Activated B cell treated with CpG ODN at 0.5 μM for 24 hours (primary cell): ENCODE measurements at regions not wholly inside any gene's neighbourhood (a gene's known extent, or its start where the extent isn't known, plus 50 kb on each side); places are given as distances from the start of the nearest gene placed in this dataset.
"Not testable (repeated sequence)": the region's sequence is repeated elsewhere in the genome, so short reads cannot be mapped to it uniquely, and the experiment has no call there.

Experiments used
- ATAC-seq: fragments of 200-7000 bp; cut with Tn5 transposase; one replicate; pipeline ENCODE4 v1.10.0; 2021; ENCODE audit warnings: low read depth, mild to moderate bottlenecking, moderate library complexity
- CTCF ChIA-PET: fragments of 350-600 bp; sonication (Branson Sonifier 250); formaldehyde crosslinking; loops from one replicate; lab custom pipeline; 2021; ENCODE audit warnings: antibody characterized with exemption; lab: Charles Lee
- POLR2A ChIA-PET: fragments of 350-600 bp; sonication (Branson Sonifier 250); formaldehyde crosslinking; loops from one replicate; lab custom pipeline; 2021; ENCODE audit warnings: antibody characterized with exemption; lab: Charles Lee
- DNase-seq: peaks from one replicate; pipeline ENCODE4 v3.0.0; 2022
- H3K27ac Mint-ChIP-seq: one replicate; pipeline ENCODE4 v1.8.0; 2020; ENCODE audit warnings: mixed read lengths
- H3K27me3 Mint-ChIP-seq: one replicate; pipeline ENCODE4 v1.8.0; 2021; ENCODE audit warnings: mixed read lengths
- H3K36me3 Mint-ChIP-seq: one replicate; pipeline ENCODE4 v1.8.0; 2021; ENCODE audit warnings: low read depth, mixed read lengths
- H3K4me1 Mint-ChIP-seq: one replicate; pipeline ENCODE4 v1.8.0; 2021; ENCODE audit warnings: mixed read lengths
- H3K4me3 Mint-ChIP-seq: one replicate; pipeline ENCODE4 v1.8.0; 2020; ENCODE audit warnings: mild to moderate bottlenecking, mixed read lengths
- H3K9me3 Mint-ChIP-seq: one replicate; pipeline ENCODE4 v1.8.0; 2020; ENCODE audit warnings: mixed read lengths
- intact Hi-C: fragments of 100-400 bp; cut with micrococcal nuclease; formaldehyde crosslinking; loops from one replicate; pipeline ENCODE4 v1.15.1; 2024
- TF ChIP-seq, protein P1 (sequence below): fragments of 200-600 bp; IDR thresholded peaks from one replicate; pipeline ENCODE4 v1.8.0; 2022; ENCODE audit warnings: antibody characterized with exemption, mild to moderate bottlenecking

DNA sequence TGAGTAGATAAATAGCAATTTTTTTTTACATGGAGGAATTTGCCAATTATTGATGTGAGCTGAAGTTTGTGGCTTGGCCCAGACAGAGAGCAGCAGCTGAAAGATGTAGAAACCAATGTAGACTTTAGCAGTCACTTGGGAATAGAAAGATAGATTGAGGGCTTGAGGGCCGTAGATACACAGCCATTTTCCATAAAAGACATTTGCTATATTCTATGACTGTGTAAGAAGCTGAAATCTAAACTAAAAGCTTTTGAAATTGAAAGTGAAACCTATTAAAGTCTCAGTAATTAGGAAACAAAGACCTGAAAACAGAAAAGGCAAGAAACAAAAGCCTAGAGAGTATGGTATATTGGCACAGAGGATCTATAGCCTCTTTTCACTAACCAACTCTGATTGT, 332.7 kb downstream of the CENPW start:
- Mint-ChIP-seq H3K27me3 (no peaks in the 10 kb centered on the region), H3K4me1 (no peaks in the 10 kb centered on the region), H3K36me3 (no peaks in the 10 kb centered on the region), H3K27ac (no peak overlapping the region), H3K9me3 (no peaks in the 10 kb centered on the region), H3K4me3 (no peak overlapping the region)
- intact Hi-C loops = no loop called here
- DNase-seq (no peak), ATAC-seq (no peak)
- ChIA-PET CTCF (no interaction called here), POLR2A (no interaction called here)
- TF ChIP-seq, protein P1, sequence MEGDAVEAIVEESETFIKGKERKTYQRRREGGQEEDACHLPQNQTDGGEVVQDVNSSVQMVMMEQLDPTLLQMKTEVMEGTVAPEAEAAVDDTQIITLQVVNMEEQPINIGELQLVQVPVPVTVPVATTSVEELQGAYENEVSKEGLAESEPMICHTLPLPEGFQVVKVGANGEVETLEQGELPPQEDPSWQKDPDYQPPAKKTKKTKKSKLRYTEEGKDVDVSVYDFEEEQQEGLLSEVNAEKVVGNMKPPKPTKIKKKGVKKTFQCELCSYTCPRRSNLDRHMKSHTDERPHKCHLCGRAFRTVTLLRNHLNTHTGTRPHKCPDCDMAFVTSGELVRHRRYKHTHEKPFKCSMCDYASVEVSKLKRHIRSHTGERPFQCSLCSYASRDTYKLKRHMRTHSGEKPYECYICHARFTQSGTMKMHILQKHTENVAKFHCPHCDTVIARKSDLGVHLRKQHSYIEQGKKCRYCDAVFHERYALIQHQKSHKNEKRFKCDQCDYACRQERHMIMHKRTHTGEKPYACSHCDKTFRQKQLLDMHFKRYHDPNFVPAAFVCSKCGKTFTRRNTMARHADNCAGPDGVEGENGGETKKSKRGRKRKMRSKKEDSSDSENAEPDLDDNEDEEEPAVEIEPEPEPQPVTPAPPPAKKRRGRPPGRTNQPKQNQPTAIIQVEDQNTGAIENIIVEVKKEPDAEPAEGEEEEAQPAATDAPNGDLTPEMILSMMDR = no peak

- H3K27ac Mint-ChIP-seq, POLR2A ChIA-PET, H3K4me3 Mint-ChIP-seq, ATAC-seq, H3K9me3 Mint-ChIP-seq, H3K4me1 Mint-ChIP-seq, CTCF ChIA-PET, intact Hi-C loops, H3K27me3 Mint-ChIP-seq, H3K36me3 Mint-ChIP-seq, DNase-seq: not testable (repeated sequence)
Observed at GRCh38 chr6:126673749-126674148, 333.8 kb downstream of the CENPW start.

GRCh38 chr6:126682440-126682839, 342.5 kb downstream of the CENPW start:
- H3K27ac Mint-ChIP-seq = no peak overlapping the region
- ChIA-PET CTCF (no interaction called here), POLR2A (no interaction called here)
- H3K4me3 Mint-ChIP-seq = no peak overlapping the region
- no peaks in the 10 kb centered on the region for H3K36me3 Mint-ChIP-seq
- TF ChIP-seq, protein P1 = no peak
- DNase-seq = no peak
- H3K27me3 Mint-ChIP-seq = no peaks in the 10 kb centered on the region
- H3K4me1 Mint-ChIP-seq = no peaks in the 10 kb centered on the region
- H3K9me3 Mint-ChIP-seq = no peaks in the 10 kb centered on the region
- ATAC-seq = no peak
- intact Hi-C loops = no loop called here

GRCh38 chr6:126685182-126685581, 345.3 kb downstream of the CENPW start:
- ATAC-seq (no peak), DNase-seq (no peak)
- ChIA-PET CTCF (no interaction called here), POLR2A (no interaction called here)
- Mint-ChIP-seq H3K4me1 (no peaks in the 10 kb centered on the region), H3K27me3 (no peaks in the 10 kb centered on the region), H3K9me3 (peaks cover 3% of the 10 kb centered on the region), H3K36me3 (no peaks in the 10 kb centered on the region), H3K27ac (no peak overlapping the region), H3K4me3 (no peak overlapping the region)
- TF ChIP-seq, protein P1 = no peak
- intact Hi-C loops = no loop called here

DNA sequence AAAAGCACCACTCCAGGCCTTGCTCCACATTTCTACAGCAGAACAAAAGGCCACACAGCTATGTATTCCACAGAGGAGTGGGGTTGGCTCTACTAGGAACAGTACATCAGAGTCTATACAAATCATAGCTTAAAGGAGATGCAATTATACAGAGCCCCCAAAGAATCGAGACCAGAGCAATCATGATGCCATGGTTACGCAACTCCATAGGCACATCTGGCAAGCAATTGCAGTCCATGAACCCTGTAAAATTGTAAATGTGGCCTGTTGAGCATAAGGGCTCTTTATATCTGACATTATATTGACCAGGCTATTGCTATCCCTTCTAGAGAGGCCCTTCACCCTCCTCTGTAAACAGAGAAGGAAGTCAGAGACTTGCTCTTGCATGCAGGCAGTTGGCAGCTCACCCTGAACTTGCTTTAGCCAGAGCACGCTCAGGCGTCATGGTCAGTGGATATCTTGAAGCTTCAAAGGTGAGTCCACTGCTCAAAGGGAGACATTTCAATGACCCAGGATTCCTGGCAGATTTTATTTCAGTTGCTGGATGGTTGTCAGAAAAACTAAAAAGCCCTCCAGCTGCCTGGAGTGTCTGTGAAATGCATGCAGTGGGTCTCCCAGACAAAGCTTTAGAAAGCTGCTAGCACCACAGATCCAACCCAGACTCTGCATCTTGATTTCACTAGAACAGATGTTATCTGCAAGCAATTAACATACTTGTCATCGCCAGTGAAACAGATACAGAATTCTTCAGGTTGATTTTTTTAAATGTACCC, 357.2 kb downstream of the CENPW start:
- TF ChIP-seq, protein P1 = no peak
- DNase-seq (no peak), ATAC-seq (no peak)
- Mint-ChIP-seq H3K36me3 (no peaks in the 10 kb centered on the region), H3K27ac (no peak overlapping the region), H3K4me1 (no peaks in the 10 kb centered on the region), H3K9me3 (peaks cover under 1% of the 10 kb centered on the region), H3K4me3 (no peak overlapping the region), H3K27me3 (no peaks in the 10 kb centered on the region)
- POLR2A ChIA-PET = no interaction called here
- intact Hi-C loops = no loop called here
- CTCF ChIA-PET = no interaction called here
